ENCODE measurements at regions not wholly inside any gene's neighbourhood (a gene's known extent, or its start where the extent isn't known, plus 50 kb on each side); places are given as distances from the start of the nearest gene placed in this dataset.
"Not testable (repeated sequence)": the region's sequence is repeated elsewhere in the genome, so short reads cannot be mapped to it uniquely, and the experiment has no call there.

GRCh38 chr10:8128511-8128910, 74.0 kb downstream of the GATA3 start:
- DNase-seq (ENCODE audit: low read depth), result no peak

- DNase-seq (ENCODE audit: low read depth), result no peak
Observed at GRCh38 chr10:8129438-8129837, 75.0 kb downstream of the GATA3 start.

GRCh38 chr10:8130973-8131911, 76.8 kb downstream of the GATA3 start:
- DNase-seq (ENCODE audit: low read depth), result no peak

- no peak for DNase-seq (ENCODE audit: low read depth)
Observed at GRCh38 chr10:8133146-8133545, 78.7 kb downstream of the GATA3 start.

- no peak for DNase-seq (ENCODE audit: low read depth)
Observed at GRCh38 chr10:8136736-8137135, 82.2 kb downstream of the GATA3 start.

GRCh38 chr10:8137272-8137681, 82.8 kb downstream of the GATA3 start:
- no peak for DNase-seq (ENCODE audit: low read depth)

GRCh38 chr10:8137726-8138125, 83.2 kb downstream of the GATA3 start:
- DNase-seq (ENCODE audit: low read depth), result no peak

GRCh38 chr10:8138471-8138870, 84.0 kb downstream of the GATA3 start:
- DNase-seq (ENCODE audit: low read depth), result no peak

GRCh38 chr10:8144496-8144895, 90.0 kb downstream of the GATA3 start:
- no peak for DNase-seq (ENCODE audit: low read depth)

- no peak for DNase-seq (ENCODE audit: low read depth)
Observed at GRCh38 chr10:8146650-8147049, 92.2 kb downstream of the GATA3 start.

GRCh38 chr10:8149991-8150390, 95.5 kb downstream of the GATA3 start:
- DNase-seq (ENCODE audit: low read depth), result no peak

GRCh38 chr10:8150401-8150905, 96.0 kb downstream of the GATA3 start:
- DNase-seq (ENCODE audit: low read depth), result no peak

GRCh38 chr10:8151086-8151485, 96.6 kb downstream of the GATA3 start:
- DNase-seq (ENCODE audit: low read depth), result no peak

GRCh38 chr10:8156918-8157317, 102.4 kb downstream of the GATA3 start:
- no peak for DNase-seq (ENCODE audit: low read depth)

- DNase-seq (ENCODE audit: low read depth), result no peak
Observed at GRCh38 chr10:8158193-8159071, 103.9 kb downstream of the GATA3 start.

GRCh38 chr10:8159341-8160165, 105.1 kb downstream of the GATA3 start:
- DNase-seq (ENCODE audit: low read depth), result no peak

GRCh38 chr10:8163824-8164223, 109.3 kb downstream of the GATA3 start:
- no peak for DNase-seq (ENCODE audit: low read depth)

- DNase-seq (ENCODE audit: low read depth), result not testable (repeated sequence)
Observed at GRCh38 chr10:8164640-8165039, 110.2 kb downstream of the GATA3 start.

- no peak for DNase-seq (ENCODE audit: low read depth)
Observed at GRCh38 chr10:8168836-8169235, 114.3 kb downstream of the GATA3 start.

- DNase-seq (ENCODE audit: low read depth), result no peak
Observed at GRCh38 chr10:8171008-8171407, 116.5 kb downstream of the GATA3 start.

- no peak for DNase-seq (ENCODE audit: low read depth)
Observed at GRCh38 chr10:8172604-8173003, 118.1 kb downstream of the GATA3 start.

Data from activated gamma-delta T cell treated with anti-CD3 and anti-CD28 coated beads, Interleukin-2, amount 50 U/mL, for 16 hours (primary cell).